Right lung (tissue), 2 donors: ENCODE measurements at regions not wholly inside any gene's neighbourhood (a gene's known extent, or its start where the extent isn't known, plus 50 kb on each side); places are given as distances from the start of the nearest gene placed in this dataset.
"Not testable (repeated sequence)": the region's sequence is repeated elsewhere in the genome, so short reads cannot be mapped to it uniquely, and the experiment has no call there.

Experiments used
- DNase-seq, 2 donors: peaks; one replicate each; pipeline ENCODE4 v3.0.0-alpha.2; 2013

- no peak for DNase-seq
Measured at GRCh38 chr4:126583509-126583908, 1049.2 kb upstream of the INTU start.

GRCh38 chr4:126591583-126591982, 1041.2 kb upstream of the INTU start:
- DNase-seq = no peak

GRCh38 chr4:126592088-126592487, 1040.7 kb upstream of the INTU start:
- peak in 1 of 2 donors; percentile 10 for DNase-seq

- no peak for DNase-seq
Measured at GRCh38 chr4:126593626-126594025, 1039.1 kb upstream of the INTU start.

GRCh38 chr4:126595643-126596042, 1037.1 kb upstream of the INTU start:
- DNase-seq = no peak

GRCh38 chr4:126599746-126600145, 1033.0 kb upstream of the INTU start:
- no peak for DNase-seq

- no peak for DNase-seq
Measured at GRCh38 chr4:126603210-126603609, 1029.5 kb upstream of the INTU start.

GRCh38 chr4:126603825-126604224, 1028.9 kb upstream of the INTU start:
- DNase-seq = no peak

- peak; percentile 42 to 50 for DNase-seq
Measured at GRCh38 chr4:126604268-126604867, 1028.4 kb upstream of the INTU start.

- DNase-seq = no peak
Measured at GRCh38 chr4:126610933-126611332, 1021.8 kb upstream of the INTU start.

- DNase-seq = no peak
Measured at GRCh38 chr4:126611900-126612299, 1020.9 kb upstream of the INTU start.

- DNase-seq = no peak
Measured at GRCh38 chr4:126614356-126614855, 1018.4 kb upstream of the INTU start.

- no peak for DNase-seq
Measured at GRCh38 chr4:126616795-126617194, 1016.0 kb upstream of the INTU start.

- DNase-seq = no peak
Measured at GRCh38 chr4:126627255-126627654, 1005.5 kb upstream of the INTU start.

GRCh38 chr4:126628933-126629332, 1003.8 kb upstream of the INTU start:
- DNase-seq = no peak

- DNase-seq = peak in 1 of 2 donors; percentile 18
Measured at GRCh38 chr4:126630230-126630629, 1002.5 kb upstream of the INTU start.

GRCh38 chr4:126633306-126633705, 999.5 kb upstream of the INTU start:
- no peak for DNase-seq

- no peak for DNase-seq
Measured at GRCh38 chr4:126637706-126638105, 995.1 kb upstream of the INTU start.

GRCh38 chr4:126647320-126647719, 985.4 kb upstream of the INTU start:
- no peak for DNase-seq

GRCh38 chr4:126647756-126648397, 984.9 kb upstream of the INTU start:
- peak in 1 of 2 donors; percentile 11 for DNase-seq

GRCh38 chr4:126658411-126658810, 974.3 kb upstream of the INTU start:
- no peak for DNase-seq

- DNase-seq = no peak
Measured at GRCh38 chr4:126661194-126661593, 971.6 kb upstream of the INTU start.

GRCh38 chr4:126664839-126665238, 967.9 kb upstream of the INTU start:
- no peak for DNase-seq

GRCh38 chr4:126670038-126670437, 962.7 kb upstream of the INTU start:
- DNase-seq = not testable (repeated sequence)
